ENCODE measurements at regions not wholly inside any gene's neighbourhood (a gene's known extent, or its start where the extent isn't known, plus 50 kb on each side); places are given as distances from the start of the nearest gene placed in this dataset.

DNA sequence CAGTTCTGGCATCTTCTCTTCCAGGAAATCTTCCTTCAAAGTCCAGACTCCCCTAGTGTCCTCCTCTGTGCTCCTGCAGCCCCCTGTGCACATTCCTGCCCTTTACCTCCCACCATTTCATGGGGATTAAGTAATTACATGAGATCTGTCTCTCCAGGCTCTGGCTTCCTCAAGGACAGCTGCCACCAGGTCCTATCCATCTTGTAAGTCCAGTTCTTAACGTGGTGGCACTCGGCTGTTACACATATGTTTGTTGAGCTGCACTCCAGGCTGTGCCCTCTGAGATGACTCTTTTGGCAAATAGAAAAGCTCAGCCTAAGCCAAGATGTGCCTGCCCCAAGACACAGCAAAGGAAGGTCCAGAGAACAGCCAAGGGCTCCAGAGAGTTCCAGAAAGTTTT is 57.4 kb upstream of the CAMK1G start:
- intact Hi-C loops (cut with DNase I): no loop called here
- 75% methylated on average over 2 of the region's 2 CpGs for WGBS

DNA sequence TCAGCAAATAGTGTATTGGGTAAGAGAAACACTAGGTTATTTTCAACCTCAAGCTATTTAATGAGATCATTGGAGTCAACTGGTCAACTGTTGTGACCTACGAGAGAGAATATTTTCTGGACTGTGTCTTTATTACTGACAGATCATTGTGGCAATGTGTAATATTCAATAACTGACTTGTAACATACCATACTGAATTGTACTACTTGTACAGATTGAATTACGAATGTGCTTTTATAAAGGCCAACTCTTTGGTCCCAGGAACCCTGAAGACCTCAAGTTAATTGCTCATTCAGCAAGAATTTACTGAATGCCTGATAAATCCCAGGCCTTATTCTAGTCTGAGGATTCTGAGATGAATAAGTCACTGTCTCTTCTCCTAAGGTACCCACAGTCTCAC is 56.1 kb upstream of the CAMK1G start:
- Histone ChIP-seq H3K27ac (replicated peaks in 1 of 4) (no peak overlapping the region), H3K4me3 (no peak overlapping the region), H3K9me3 (no peaks in the 10 kb centered on the region), H3K27me3 (peaks cover 0 to 9% (median 0%) of the 10 kb centered on the region in 4 donors), H3K36me3 (no peaks in the 10 kb centered on the region), H3K4me1 (no peaks in the 10 kb centered on the region)
- WGBS: 85% methylated on average over 2 of the region's 2 CpGs
- intact Hi-C loops (cut with DNase I): no loop called here
- no peak for DNase-seq (ENCODE audit: extremely low spot score)
- TF ChIP-seq, protein P1, sequence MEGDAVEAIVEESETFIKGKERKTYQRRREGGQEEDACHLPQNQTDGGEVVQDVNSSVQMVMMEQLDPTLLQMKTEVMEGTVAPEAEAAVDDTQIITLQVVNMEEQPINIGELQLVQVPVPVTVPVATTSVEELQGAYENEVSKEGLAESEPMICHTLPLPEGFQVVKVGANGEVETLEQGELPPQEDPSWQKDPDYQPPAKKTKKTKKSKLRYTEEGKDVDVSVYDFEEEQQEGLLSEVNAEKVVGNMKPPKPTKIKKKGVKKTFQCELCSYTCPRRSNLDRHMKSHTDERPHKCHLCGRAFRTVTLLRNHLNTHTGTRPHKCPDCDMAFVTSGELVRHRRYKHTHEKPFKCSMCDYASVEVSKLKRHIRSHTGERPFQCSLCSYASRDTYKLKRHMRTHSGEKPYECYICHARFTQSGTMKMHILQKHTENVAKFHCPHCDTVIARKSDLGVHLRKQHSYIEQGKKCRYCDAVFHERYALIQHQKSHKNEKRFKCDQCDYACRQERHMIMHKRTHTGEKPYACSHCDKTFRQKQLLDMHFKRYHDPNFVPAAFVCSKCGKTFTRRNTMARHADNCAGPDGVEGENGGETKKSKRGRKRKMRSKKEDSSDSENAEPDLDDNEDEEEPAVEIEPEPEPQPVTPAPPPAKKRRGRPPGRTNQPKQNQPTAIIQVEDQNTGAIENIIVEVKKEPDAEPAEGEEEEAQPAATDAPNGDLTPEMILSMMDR (IDR thresholded peaks at IDR 0.05): no peak
- TF ChIP-seq EP300 (IDR thresholded peaks at IDR 0.05) (no peak), POLR2A (IDR thresholded peaks at IDR 0.05; ENCODE audit: low read depth) (no peak), POLR2AphosphoS5 (IDR thresholded peaks at IDR 0.05) (no peak)

More for the DNA sequence above, 57.4 kb upstream of the CAMK1G start:
- Histone ChIP-seq H3K9me3 (no peaks in the 10 kb centered on the region), H3K4me1 (no peaks in the 10 kb centered on the region), H3K4me3 (no peak overlapping the region), H3K27ac (replicated peaks in 1 of 4) (no peak overlapping the region), H3K36me3 (no peaks in the 10 kb centered on the region), H3K27me3 (peaks cover 0 to 9% (median 0%) of the 10 kb centered on the region in 4 donors)
- TF ChIP-seq POLR2AphosphoS5 (IDR thresholded peaks at IDR 0.05) (no peak), EP300 (IDR thresholded peaks at IDR 0.05) (no peak), POLR2A (IDR thresholded peaks at IDR 0.05; ENCODE audit: low read depth) (no peak)
- TF ChIP-seq, protein P1 (IDR thresholded peaks at IDR 0.05): no peak
- no peak for DNase-seq (ENCODE audit: extremely low spot score)

DNA sequence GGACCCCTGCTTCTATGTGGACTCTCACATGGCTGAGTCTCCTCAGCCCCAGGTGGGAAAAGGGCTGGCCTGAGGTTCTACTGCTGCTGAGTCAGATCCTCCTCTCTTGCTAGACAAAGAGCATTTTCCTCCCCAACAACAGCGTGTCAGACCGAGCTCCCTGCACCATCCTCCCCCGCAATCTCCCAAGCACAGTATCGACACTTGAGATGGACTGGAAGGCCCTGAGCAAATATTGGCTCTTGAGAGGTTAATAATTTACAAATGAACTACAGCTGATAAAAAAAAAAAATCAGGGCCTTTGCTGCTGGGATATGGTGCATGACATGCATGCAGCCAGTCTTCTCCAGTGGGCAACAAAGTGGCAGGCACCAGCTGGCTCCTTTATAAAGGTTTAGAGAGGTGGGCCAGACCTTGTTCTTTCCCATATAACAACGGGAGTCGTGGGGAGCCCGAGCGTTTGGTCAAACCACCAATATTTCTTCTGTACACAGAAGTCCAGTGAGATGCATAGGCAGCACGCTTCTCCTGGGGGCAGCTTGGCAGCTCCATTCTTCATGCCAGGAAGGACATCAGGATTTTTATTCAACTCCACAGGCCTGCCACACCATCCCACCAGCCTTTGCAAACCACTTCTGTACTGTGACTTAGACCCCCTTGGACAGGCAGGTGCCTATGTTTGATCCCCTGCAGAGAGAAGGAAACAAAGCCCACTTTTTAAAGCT is 55.4 kb upstream of the CAMK1G start:
- H3K27me3 ChIP-seq: peaks cover 0 to 14% (median 0%) of the 10 kb centered on the region in 4 donors
- H3K4me3 ChIP-seq: no peak overlapping the region
- H3K36me3 ChIP-seq: no peaks in the 10 kb centered on the region
- 84% methylated on average over 9 of the region's 9 CpGs for whole genome bisulfite sequencing
- TF ChIP-seq, protein P1 (IDR thresholded peaks at IDR 0.05): no peak
- TF ChIP-seq POLR2AphosphoS5 (IDR thresholded peaks at IDR 0.05): no peak
- no peak for TF ChIP-seq POLR2A (IDR thresholded peaks at IDR 0.05; ENCODE audit: low read depth)
- TF ChIP-seq EP300 (IDR thresholded peaks at IDR 0.05): no peak
- DNase-seq (ENCODE audit: extremely low spot score): no peak
- intact Hi-C loops (cut with DNase I): no loop called here
- no peaks in the 10 kb centered on the region for H3K4me1 ChIP-seq
- H3K9me3 ChIP-seq: no peaks in the 10 kb centered on the region
- no peak overlapping the region for H3K27ac ChIP-seq (replicated peaks in 1 of 4)

DNA sequence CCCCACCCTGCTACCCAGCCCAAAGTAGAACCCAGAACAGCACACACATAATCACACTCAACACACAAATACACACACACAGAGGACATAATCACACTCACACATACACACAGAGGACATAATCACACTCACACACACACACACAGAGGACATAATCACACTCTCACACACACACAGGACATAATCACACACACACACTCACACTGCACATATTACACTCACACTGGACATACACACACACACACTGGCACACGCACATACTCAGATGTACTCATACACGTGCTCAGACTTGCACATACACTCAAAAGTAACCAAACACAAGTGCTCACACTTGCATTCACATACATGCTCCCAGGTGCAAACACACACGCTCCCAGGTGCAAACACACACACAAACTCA is 54.3 kb upstream of the CAMK1G start:
- intact Hi-C loops (cut with DNase I): no loop called here
- Histone ChIP-seq H3K36me3 (no peaks in the 10 kb centered on the region), H3K27me3 (peaks cover 0 to 14% (median 0%) of the 10 kb centered on the region in 4 donors), H3K4me1 (no peaks in the 10 kb centered on the region), H3K4me3 (no peak overlapping the region), H3K9me3 (no peaks in the 10 kb centered on the region), H3K27ac (replicated peaks in 1 of 4) (no peak overlapping the region)
- TF ChIP-seq, protein P1 (IDR thresholded peaks at IDR 0.05): no peak
- TF ChIP-seq POLR2AphosphoS5 (IDR thresholded peaks at IDR 0.05) (no peak), POLR2A (IDR thresholded peaks at IDR 0.05; ENCODE audit: low read depth) (no peak)
- DNase-seq (ENCODE audit: extremely low spot score): no peak
- 63% methylated on average over 3 of the region's 3 CpGs for WGBS

- H3K4me1 ChIP-seq: no peaks in the 10 kb centered on the region
- WGBS: 78% methylated on average over 4 of the region's 4 CpGs
- no peak for DNase-seq (ENCODE audit: extremely low spot score)
- no peak overlapping the region for H3K4me3 ChIP-seq
- H3K27ac ChIP-seq (replicated peaks in 1 of 4): no peak overlapping the region
- intact Hi-C loops (cut with DNase I): no loop called here
- H3K36me3 ChIP-seq: no peaks in the 10 kb centered on the region
- H3K9me3 ChIP-seq: no peaks in the 10 kb centered on the region
- H3K27me3 ChIP-seq: peaks cover 0 to 11% (median 0%) of the 10 kb centered on the region in 4 donors
- no peak for TF ChIP-seq POLR2A (IDR thresholded peaks at IDR 0.05; ENCODE audit: low read depth)
Measured at GRCh38 chr1:209531006-209531405, 52.5 kb upstream of the CAMK1G start.
